HEK293 (cell line): ENCODE measurements at regions not wholly inside any gene's neighbourhood (a gene's known extent, or its start where the extent isn't known, plus 50 kb on each side); places are given as distances from the start of the nearest gene placed in this dataset.

Experiments
- CTCF ChIA-PET: fragments of 350-600 bp; formaldehyde crosslinking; extraction: SDS; loops from one replicate; lab custom pipeline; 2021; ENCODE audit warnings: antibody characterized with exemption; lab: Yijun Ruan, JAX
- POLR2A ChIA-PET: fragments of 300-600 bp; formaldehyde crosslinking; extraction: SDS; loops from one replicate; lab custom pipeline; 2020; ENCODE audit warnings: antibody characterized with exemption, inconsistent platforms; lab: Yijun Ruan, JAX
- H3K27ac ChIP-seq: fragments of 200-500 bp; sonication (Bioruptor generic); 2 replicates; pipeline ENCODE4 v1.5.1; 2014; ENCODE audit warnings: low read depth, low read length, control low read depth, inconsistent platforms; ENCODE audit errors: extremely low read depth
- H3K36me3 ChIP-seq, 2 experiments: fragments of 200-500 bp in 1 of 2; sonication (Bioruptor generic) in 1 of 2; 1 replicate in 1 of 2; 2 replicates in 1 of 2; pipeline ENCODE4 v1.5.1; 2014 to 2017; ENCODE audit warnings: inconsistent platforms in 2 of 2, low read length in 2 of 2; ENCODE audit not compliant: control insufficient read depth in 2 of 2, insufficient read depth in 1 of 2
- H3K4me1 ChIP-seq: fragments of 200-500 bp; sonication (Bioruptor generic); 2 replicates; pipeline ENCODE4 v1.5.1; 2014; ENCODE audit warnings: mild to moderate bottlenecking, low read length, inconsistent platforms; ENCODE audit not compliant: control insufficient read depth, insufficient read depth
- H3K4me3 ChIP-seq: 2 replicates; pipeline ENCODE4 v1.5.1; 2011; ENCODE audit warnings: low read depth, mild to moderate bottlenecking, control low read depth, low read length, moderate library complexity
- H3K9me3 ChIP-seq: fragments of 200-500 bp; sonication (Bioruptor generic); 2 replicates; pipeline ENCODE4 v1.5.1; 2014; ENCODE audit warnings: low read depth, low read length, inconsistent platforms; ENCODE audit not compliant: control insufficient read depth, insufficient read depth
- SCRT1 ChIP-seq: fragments of 450-650 bp; formaldehyde crosslinking; IDR thresholded peaks from 2 replicates; pipeline ENCODE4 v1.5.1; 2016; ENCODE audit warnings: missing biosample characterization, missing genetic modification characterization, borderline replicate concordance
- SCRT2 ChIP-seq: fragments of 450-650 bp; formaldehyde crosslinking; IDR thresholded peaks from 2 replicates; pipeline ENCODE4 v1.5.1; 2016; ENCODE audit warnings: missing biosample characterization, missing genetic modification characterization
- WT1 ChIP-seq: fragments of 450-650 bp; formaldehyde crosslinking; IDR thresholded peaks from 2 replicates; pipeline ENCODE4 v1.5.1; 2016; ENCODE audit warnings: missing biosample characterization, missing genetic modification characterization
- ZNF10 ChIP-seq: fragments of 450-650 bp; formaldehyde crosslinking; IDR thresholded peaks from 2 replicates; pipeline ENCODE4 v1.5.1; 2017; ENCODE audit warnings: missing biosample characterization, missing genetic modification characterization
- ZNF112 ChIP-seq: fragments of 450-650 bp; formaldehyde crosslinking; IDR thresholded peaks from 2 replicates; pipeline ENCODE4 v1.5.0; 2017; ENCODE audit warnings: missing biosample characterization, missing genetic modification characterization
- ZNF133 ChIP-seq: fragments of 450-650 bp; formaldehyde crosslinking; IDR thresholded peaks from 2 replicates; pipeline ENCODE4 v1.5.1; 2016; ENCODE audit warnings: missing biosample characterization, missing genetic modification characterization
- ZNF146 ChIP-seq: fragments of 450-650 bp; formaldehyde crosslinking; IDR thresholded peaks from 2 replicates; pipeline ENCODE4 v1.5.1; 2016; ENCODE audit warnings: missing biosample characterization, missing genetic modification characterization
- ZNF366 ChIP-seq: fragments of 450-650 bp; formaldehyde crosslinking; conservative IDR thresholded peaks from 2 replicates; pipeline ENCODE4 v1.5.1; 2016; ENCODE audit warnings: missing biosample characterization, missing genetic modification characterization
- ZNF549 ChIP-seq: fragments of 450-650 bp; IDR thresholded peaks from 2 replicates; pipeline ENCODE4 v1.5.1; 2018; ENCODE audit warnings: missing biosample characterization, missing genetic modification characterization, mild to moderate bottlenecking, inconsistent platforms, moderate library complexity
- ZNF560 ChIP-seq: fragments of 450-650 bp; formaldehyde crosslinking; IDR thresholded peaks from 2 replicates; pipeline ENCODE4 v1.5.1; 2017; ENCODE audit warnings: missing biosample characterization, missing genetic modification characterization, borderline replicate concordance
- ZNF785 ChIP-seq: fragments of 450-650 bp; formaldehyde crosslinking; IDR thresholded peaks from 2 replicates; pipeline ENCODE4 v1.5.1; 2016; ENCODE audit warnings: missing biosample characterization, missing genetic modification characterization
- ZNF791 ChIP-seq: fragments of 450-650 bp; formaldehyde crosslinking; IDR thresholded peaks from 2 replicates; pipeline ENCODE4 v1.5.1; 2016; ENCODE audit warnings: missing biosample characterization, missing genetic modification characterization
- TF ChIP-seq, protein P1 (sequence below): fragments of 450-650 bp; formaldehyde crosslinking; IDR thresholded peaks from 2 replicates; pipeline ENCODE4 v1.5.1; 2016; ENCODE audit warnings: missing biosample characterization, missing genetic modification characterization
- TF ChIP-seq, protein P2 (sequence below): fragments of 450-650 bp; formaldehyde crosslinking; IDR thresholded peaks from 2 replicates; pipeline ENCODE4; 2016; ENCODE audit warnings: missing biosample characterization, missing genetic modification characterization
- TF ChIP-seq, protein P3 (sequence below): fragments of 450-650 bp; formaldehyde crosslinking; IDR thresholded peaks from 2 replicates; pipeline ENCODE4 v1.5.1; 2016; ENCODE audit warnings: missing biosample characterization, missing genetic modification characterization
- TF ChIP-seq, protein P4 (sequence below): fragments of 450-650 bp; formaldehyde crosslinking; IDR thresholded peaks from 2 replicates; pipeline ENCODE4 v1.5.1; 2016; ENCODE audit warnings: missing biosample characterization, missing genetic modification characterization
- TF ChIP-seq, protein P5 (sequence below): fragments of 450-650 bp; formaldehyde crosslinking; IDR thresholded peaks from 2 replicates; pipeline ENCODE4 v1.5.1; 2016; ENCODE audit warnings: missing biosample characterization, missing genetic modification characterization
- TF ChIP-seq, protein P6 (sequence below): fragments of 450-650 bp; formaldehyde crosslinking; conservative IDR thresholded peaks from 2 replicates; pipeline ENCODE4 v1.5.1; 2016; ENCODE audit warnings: low read depth, missing biosample characterization, missing genetic modification characterization

DNA sequence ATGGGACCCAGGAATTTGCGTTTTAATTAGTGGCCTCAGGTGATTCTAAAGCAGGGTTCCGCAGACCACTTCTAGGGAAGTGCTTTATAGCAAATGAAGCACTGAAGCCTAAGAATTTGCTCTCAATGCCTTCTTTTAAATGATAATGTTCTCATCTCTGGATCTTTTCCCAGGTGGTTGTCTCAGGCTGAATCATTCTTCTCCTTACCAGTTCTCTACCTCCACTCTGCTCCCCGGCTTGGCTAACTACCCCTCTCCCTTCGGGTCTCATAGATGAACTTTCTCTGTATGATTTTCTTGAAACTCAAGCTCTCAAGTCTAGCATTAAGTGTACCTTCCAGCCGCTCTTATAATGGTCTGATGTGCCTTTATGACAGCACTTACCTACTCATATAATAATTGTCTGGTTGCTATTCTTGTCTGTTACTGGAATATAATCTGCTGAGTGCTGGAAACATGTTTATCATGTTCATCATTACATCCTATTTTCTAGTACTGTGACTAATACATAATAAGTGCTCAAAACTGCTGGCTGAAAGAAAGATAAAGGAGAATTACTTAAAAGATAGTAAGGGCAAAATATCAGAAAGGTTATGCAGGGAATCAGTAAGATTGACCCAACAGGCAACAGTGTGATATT is 195.9 kb upstream of the SESN3 start:
- Histone ChIP-seq H3K27ac (no peak overlapping the region), H3K9me3 (no peaks in the 10 kb centered on the region), H3K4me1 (no peaks in the 10 kb centered on the region), H3K36me3 (no peaks in the 10 kb centered on the region), H3K4me3 (no peak overlapping the region)
- TF ChIP-seq ZNF10 (tag by site-specific recombination), result no peak
- no peak for TF ChIP-seq ZNF133 (tag by site-specific recombination)
- TF ChIP-seq, protein P1, sequence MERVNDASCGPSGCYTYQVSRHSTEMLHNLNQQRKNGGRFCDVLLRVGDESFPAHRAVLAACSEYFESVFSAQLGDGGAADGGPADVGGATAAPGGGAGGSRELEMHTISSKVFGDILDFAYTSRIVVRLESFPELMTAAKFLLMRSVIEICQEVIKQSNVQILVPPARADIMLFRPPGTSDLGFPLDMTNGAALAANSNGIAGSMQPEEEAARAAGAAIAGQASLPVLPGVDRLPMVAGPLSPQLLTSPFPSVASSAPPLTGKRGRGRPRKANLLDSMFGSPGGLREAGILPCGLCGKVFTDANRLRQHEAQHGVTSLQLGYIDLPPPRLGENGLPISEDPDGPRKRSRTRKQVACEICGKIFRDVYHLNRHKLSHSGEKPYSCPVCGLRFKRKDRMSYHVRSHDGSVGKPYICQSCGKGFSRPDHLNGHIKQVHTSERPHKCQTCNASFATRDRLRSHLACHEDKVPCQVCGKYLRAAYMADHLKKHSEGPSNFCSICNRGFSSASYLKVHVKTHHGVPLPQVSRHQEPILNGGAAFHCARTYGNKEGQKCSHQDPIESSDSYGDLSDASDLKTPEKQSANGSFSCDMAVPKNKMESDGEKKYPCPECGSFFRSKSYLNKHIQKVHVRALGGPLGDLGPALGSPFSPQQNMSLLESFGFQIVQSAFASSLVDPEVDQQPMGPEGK (tag by site-specific recombination), result no peak
- TF ChIP-seq, protein P2, sequence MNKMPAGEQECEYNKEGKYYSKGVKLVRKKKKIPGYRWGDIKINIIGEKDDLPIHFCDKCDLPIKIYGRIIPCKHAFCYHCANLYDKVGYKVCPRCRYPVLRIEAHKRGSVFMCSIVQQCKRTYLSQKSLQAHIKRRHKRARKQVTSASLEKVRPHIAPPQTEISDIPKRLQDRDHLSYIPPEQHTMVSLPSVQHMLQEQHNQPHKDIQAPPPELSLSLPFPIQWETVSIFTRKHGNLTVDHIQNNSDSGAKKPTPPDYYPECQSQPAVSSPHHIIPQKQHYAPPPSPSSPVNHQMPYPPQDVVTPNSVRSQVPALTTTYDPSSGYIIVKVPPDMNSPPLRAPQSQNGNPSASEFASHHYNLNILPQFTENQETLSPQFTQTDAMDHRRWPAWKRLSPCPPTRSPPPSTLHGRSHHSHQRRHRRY, result no peak
- no peak for TF ChIP-seq ZNF549 (tag by site-specific recombination)
- TF ChIP-seq WT1, result no peak
- TF ChIP-seq ZNF366, result no peak
- TF ChIP-seq, protein P3, sequence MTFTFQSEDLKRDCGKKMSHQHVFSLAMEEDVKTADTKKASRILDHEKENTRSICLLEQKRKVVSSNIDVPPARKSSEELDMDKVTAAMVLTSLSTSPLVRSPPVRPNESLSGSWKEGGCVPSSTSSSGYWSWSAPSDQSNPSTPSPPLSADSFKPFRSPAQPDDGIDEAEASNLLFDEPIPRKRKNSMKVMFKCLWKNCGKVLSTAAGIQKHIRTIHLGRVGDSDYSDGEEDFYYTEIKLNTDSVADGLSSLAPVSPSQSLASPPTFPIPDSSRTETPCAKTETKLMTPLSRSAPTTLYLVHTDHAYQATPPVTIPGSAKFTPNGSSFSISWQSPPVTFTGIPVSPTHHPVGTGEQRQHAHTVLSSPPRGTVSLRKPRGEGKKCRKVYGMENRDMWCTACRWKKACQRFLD (tag by site-specific recombination), result no peak
- TF ChIP-seq ZNF560 (tag by site-specific recombination), result no peak
- TF ChIP-seq, protein P4, sequence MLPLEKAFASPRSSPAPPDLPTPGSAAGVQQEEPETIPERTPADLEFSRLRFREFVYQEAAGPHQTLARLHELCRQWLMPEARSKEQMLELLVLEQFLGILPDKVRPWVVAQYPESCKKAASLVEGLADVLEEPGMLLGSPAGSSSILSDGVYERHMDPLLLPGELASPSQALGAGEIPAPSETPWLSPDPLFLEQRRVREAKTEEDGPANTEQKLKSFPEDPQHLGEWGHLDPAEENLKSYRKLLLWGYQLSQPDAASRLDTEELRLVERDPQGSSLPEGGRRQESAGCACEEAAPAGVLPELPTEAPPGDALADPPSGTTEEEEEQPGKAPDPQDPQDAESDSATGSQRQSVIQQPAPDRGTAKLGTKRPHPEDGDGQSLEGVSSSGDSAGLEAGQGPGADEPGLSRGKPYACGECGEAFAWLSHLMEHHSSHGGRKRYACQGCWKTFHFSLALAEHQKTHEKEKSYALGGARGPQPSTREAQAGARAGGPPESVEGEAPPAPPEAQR, result no peak
- TF ChIP-seq, protein P5, sequence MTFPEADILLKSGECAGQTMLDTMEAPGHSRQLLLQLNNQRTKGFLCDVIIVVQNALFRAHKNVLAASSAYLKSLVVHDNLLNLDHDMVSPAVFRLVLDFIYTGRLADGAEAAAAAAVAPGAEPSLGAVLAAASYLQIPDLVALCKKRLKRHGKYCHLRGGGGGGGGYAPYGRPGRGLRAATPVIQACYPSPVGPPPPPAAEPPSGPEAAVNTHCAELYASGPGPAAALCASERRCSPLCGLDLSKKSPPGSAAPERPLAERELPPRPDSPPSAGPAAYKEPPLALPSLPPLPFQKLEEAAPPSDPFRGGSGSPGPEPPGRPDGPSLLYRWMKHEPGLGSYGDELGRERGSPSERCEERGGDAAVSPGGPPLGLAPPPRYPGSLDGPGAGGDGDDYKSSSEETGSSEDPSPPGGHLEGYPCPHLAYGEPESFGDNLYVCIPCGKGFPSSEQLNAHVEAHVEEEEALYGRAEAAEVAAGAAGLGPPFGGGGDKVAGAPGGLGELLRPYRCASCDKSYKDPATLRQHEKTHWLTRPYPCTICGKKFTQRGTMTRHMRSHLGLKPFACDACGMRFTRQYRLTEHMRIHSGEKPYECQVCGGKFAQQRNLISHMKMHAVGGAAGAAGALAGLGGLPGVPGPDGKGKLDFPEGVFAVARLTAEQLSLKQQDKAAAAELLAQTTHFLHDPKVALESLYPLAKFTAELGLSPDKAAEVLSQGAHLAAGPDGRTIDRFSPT (tag by site-specific recombination), result no peak
- no peak for TF ChIP-seq ZNF785 (tag by site-specific recombination)
- TF ChIP-seq ZNF146 (tag by site-specific recombination), result no peak
- TF ChIP-seq SCRT2 (tag by site-specific recombination), result no peak
- no peak for TF ChIP-seq SCRT1
- POLR2A ChIA-PET, result no interaction called here
- CTCF ChIA-PET, result no interaction called here

DNA sequence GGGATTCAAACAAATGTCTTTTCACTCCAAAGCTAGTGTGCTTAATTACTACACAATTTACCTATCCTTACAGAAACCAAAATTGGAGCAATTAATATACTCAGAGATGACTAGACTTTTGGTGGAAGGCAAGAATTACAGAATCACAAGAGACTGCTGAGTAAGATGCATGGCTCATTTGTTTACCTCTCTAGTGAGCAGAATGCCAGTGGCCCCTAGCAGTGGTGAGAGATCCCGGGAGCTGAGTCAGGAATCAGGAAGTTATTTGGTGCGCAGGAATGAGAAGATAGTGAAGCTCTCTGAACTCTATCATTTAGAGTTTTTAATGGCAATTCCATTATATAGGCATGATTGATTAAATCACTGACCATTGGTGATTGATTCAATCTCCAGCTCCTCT is 188.9 kb upstream of the SESN3 start:
- POLR2A ChIA-PET, result no interaction called here
- CTCF ChIA-PET, result interaction anchor here (0.8 to 1.1 kb wide), 2 partner anchors 10 to 286 kb away, joined by 3 read pairs; no protein-coding TSS in a partner anchor
- TF ChIP-seq, protein P6, sequence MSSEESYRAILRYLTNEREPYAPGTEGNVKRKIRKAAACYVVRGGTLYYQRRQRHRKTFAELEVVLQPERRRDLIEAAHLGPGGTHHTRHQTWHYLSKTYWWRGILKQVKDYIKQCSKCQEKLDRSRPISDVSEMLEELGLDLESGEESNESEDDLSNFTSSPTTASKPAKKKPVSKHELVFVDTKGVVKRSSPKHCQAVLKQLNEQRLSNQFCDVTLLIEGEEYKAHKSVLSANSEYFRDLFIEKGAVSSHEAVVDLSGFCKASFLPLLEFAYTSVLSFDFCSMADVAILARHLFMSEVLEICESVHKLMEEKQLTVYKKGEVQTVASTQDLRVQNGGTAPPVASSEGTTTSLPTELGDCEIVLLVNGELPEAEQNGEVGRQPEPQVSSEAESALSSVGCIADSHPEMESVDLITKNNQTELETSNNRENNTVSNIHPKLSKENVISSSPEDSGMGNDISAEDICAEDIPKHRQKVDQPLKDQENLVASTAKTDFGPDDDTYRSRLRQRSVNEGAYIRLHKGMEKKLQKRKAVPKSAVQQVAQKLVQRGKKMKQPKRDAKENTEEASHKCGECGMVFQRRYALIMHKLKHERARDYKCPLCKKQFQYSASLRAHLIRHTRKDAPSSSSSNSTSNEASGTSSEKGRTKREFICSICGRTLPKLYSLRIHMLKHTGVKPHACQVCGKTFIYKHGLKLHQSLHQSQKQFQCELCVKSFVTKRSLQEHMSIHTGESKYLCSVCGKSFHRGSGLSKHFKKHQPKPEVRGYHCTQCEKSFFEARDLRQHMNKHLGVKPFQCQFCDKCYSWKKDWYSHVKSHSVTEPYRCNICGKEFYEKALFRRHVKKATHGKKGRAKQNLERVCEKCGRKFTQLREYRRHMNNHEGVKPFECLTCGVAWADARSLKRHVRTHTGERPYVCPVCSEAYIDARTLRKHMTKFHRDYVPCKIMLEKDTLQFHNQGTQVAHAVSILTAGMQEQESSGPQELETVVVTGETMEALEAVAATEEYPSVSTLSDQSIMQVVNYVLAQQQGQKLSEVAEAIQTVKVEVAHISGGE (tag by site-specific recombination), result no peak
- no peak for TF ChIP-seq ZNF549 (tag by site-specific recombination)
- no peak for TF ChIP-seq ZNF112 (tag by site-specific recombination)
- no peak for TF ChIP-seq ZNF791 (tag by site-specific recombination)
- TF ChIP-seq, protein P1 (tag by site-specific recombination), result no peak
- TF ChIP-seq, protein P4, result no peak

More for the DNA sequence above, 188.9 kb upstream of the SESN3 start:
- no peak overlapping the region for H3K27ac ChIP-seq
- H3K4me3 ChIP-seq, result no peak overlapping the region
- H3K9me3 ChIP-seq, result no peaks in the 10 kb centered on the region
- no peaks in the 10 kb centered on the region for H3K36me3 ChIP-seq
- H3K4me1 ChIP-seq, result no peaks in the 10 kb centered on the region
